Left renal pelvis (tissue), 4 donors: ENCODE measurements at regions not wholly inside any gene's neighbourhood (a gene's known extent, or its start where the extent isn't known, plus 50 kb on each side); places are given as distances from the start of the nearest gene placed in this dataset.
"Not testable (repeated sequence)": the region's sequence is repeated elsewhere in the genome, so short reads cannot be mapped to it uniquely, and the experiment has no call there.

Source experiments
- DNase-seq, 4 donors: peaks; one replicate each; pipeline ENCODE4 v3.0.0-alpha.2; 2013; ENCODE audit warnings: low read depth in 4 of 4, low spot score in 3 of 4

DNA sequence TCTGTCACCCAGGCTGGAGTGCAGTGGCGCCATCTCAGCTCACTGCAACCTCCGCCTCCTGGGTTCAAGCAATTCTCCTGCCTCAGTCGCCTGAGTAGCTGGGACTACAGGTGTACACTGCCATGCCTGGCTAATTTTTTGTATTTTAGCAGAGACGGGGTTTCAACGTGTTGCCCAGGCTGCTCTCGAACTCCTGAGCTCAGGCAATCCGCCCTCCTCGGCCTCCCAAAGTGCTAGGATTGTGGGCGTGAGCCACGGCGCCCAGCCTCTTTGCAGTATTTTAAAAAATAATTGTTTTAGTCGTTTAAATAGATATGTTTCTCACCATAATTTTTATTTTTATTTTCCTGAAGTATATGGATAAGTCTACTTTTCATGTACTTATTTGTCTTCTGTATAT lies 452.9 kb upstream of the SPTLC3 start:
- not testable (repeated sequence) for DNase-seq

- DNase-seq, result no peak
These were observed 451.5 kb upstream of the SPTLC3 start for GRCh38 chr20:12557224-12557623.

DNA sequence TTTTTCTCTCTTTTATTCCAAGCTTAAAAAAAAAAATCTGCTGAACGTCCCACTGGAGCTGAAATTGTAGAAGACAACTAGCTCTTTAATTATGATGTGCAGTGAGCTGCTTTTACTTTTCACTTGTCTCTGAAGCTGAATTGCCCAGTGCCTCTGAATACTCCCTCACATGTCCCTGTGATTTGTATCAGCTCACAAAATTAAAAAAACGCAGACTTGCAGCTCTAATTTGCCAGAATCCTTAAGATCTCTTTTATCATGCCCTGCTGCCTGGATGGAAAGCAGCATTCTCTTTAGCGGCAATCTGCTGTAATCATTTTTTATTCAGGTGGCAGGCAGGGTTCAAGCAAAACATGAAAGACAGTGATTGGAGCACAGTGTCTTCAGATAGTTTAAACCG lies 443.8 kb upstream of the SPTLC3 start:
- no peak for DNase-seq

DNA sequence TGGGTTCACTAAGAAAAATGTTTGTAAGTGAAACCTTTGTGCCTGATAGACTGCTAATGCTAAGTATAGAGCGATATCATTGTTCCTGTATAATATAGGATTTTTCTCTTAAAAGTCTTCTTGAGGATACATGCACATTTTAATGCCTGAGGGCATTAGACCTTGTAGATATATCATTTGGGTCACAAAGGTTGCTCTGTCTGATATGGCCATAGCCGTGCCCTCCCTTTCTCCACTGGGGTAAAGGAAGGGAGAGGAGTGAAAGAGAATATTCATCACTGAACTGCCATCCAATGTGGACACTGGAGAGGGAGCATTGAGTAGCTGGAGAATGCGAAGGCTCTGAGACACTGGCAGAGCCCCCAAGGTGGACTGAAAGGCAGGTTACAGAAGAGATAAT lies 442.2 kb upstream of the SPTLC3 start:
- DNase-seq, result no peak

GRCh38 chr20:12570371-12570770 lies 438.4 kb upstream of the SPTLC3 start:
- DNase-seq, result no peak

GRCh38 chr20:12573442-12573841 lies 435.3 kb upstream of the SPTLC3 start:
- no peak for DNase-seq

DNA sequence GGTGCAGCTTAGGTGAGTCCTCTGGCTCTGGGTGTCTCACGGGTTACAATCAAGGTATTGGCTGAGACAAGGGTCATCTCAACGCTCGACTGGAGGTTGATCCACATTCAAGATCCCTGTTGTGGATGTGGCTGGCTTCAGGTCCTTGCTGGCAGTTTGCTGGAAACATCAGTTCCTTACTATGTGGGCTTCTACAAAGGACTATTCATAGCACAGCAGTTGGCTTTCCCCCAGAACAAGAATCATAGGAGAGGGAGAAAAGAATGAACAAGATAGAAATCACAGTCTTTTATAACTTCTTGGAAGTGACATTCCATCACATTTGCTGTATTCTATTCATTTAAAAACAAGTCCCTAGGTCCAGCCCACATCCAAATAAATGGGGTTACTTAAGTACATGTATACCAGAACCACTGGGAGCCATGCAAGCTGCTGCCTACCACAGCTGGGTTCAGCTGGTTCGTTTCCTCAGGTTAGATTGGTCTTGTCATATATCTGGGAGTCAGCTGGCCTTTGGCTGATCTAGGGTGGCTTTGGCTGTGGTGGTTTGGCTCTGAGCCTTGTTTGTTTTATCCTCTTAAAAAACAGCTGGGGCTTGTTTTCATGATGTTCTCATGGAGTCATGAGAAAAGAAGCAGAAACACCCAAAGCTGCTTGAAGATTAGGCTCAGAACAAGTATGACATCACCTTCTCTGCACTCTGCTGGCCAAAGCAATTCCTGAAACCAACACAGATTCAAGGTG lies 433.2 kb upstream of the SPTLC3 start:
- DNase-seq, result peak in 1 of 4 donors; percentile 66

- no peak for DNase-seq
These were observed 431.6 kb upstream of the SPTLC3 start for GRCh38 chr20:12577213-12577612.

DNA sequence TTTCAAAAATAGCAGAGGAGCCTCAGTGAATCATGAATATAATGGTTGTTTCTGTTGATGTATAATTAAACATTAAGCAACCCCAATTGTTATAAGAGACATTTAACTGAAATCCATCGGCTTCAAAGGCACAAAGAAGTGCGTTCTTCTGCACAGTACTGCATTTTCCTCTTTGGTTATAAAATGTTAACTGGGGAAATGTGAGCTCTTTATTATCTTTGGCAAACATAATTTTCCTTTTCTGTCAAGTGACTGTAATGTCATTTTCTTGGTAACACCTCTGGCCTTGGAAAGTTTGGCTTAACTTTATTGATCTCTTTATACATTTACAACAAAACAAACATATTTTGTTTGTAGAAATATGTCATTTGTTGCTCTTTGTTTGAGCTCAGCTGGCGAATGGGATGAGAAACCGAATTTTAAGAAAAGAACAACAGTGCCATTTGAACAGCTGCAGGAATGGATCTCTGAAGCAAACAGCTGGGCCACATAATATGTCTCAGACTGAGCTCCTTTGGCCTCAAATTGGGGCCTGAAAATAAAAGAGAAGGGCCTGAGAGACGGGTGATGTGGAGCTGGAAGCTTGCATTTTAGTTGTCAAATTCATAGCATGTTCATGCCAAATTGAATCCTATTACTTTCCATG lies 427.0 kb upstream of the SPTLC3 start:
- no peak for DNase-seq

GRCh38 chr20:12582710-12583109 lies 426.1 kb upstream of the SPTLC3 start:
- not testable (repeated sequence) for DNase-seq

DNA sequence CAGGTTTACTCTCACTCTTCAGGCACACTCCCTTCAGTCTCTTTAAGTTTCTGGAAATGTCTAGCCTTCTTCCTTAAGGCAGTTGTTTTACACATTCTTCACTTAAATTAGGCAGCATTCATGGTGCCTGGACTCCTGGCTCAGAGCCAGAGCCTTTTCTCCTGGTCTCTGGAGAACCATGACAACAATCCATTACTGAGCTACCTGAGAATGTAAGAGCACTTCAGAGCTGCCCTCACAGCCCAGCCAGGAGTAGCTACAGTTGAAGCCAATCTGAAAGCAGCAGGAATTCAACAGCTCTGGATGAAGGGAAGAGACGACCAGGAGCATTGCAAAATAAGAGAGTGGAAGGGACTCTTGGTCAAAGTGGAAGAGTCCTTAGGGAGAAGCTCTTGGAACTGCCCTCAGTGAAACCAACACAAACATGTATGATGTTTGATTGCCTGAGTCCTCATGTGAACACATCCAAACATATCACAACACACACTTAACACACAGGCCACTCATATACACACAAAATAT lies 416.8 kb upstream of the SPTLC3 start:
- no peak for DNase-seq

- DNase-seq, result no peak
These were observed 416.0 kb upstream of the SPTLC3 start for GRCh38 chr20:12592756-12593155.

- no peak for DNase-seq
These were observed 415.4 kb upstream of the SPTLC3 start for GRCh38 chr20:12593342-12593873.

DNA sequence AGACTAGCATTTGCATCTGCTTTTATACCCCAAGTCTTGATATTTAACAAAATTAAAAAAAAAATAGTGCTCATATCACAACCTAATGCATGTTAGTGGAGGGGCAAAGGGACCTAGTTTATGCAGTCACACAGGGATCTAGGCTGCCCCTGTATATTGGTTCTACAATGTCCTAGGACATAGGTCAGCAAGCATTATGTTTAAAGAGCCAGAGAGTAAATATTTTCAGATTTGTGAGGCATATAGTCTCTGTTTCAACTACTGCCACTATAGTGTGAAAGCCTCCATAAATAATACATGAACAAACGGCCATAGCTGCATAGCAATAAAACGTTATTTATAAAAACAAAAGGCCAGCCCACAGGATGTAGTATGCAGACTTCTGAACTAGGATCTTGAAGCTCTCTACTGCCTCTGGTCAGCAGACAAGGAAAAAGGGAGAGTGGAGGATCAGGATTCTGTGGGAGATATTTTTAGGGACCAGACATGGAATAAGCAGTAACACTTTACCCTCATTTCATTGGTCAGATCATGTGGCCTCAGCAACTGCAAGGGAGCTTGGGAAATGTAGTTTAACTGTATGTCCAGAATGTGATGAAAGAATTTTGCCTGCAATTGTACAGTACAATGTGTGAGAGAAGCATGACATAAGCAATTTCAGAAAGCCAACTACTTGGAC lies 414.2 kb upstream of the SPTLC3 start:
- DNase-seq, result peak in 1 of 4 donors; percentile 24

DNA sequence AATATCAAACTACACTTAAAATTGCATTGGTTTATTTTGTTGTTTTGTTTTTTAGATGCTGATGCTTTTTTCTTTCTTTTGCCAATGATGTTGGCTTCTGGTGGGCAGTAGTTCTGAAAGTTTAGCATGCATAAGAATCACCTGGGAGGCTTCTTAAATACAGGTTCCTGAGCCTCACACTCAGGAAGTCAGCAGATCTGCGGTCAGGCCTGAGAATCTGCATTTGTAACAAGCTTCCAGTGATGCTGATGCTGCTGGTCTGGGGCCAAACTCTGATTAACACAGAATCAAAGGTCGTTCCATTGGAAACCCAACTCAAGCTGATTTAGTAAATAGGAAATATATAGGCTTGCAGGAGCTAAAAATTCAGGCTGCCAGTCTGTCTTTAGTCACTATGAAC lies 412.9 kb upstream of the SPTLC3 start:
- DNase-seq, result no peak

DNA sequence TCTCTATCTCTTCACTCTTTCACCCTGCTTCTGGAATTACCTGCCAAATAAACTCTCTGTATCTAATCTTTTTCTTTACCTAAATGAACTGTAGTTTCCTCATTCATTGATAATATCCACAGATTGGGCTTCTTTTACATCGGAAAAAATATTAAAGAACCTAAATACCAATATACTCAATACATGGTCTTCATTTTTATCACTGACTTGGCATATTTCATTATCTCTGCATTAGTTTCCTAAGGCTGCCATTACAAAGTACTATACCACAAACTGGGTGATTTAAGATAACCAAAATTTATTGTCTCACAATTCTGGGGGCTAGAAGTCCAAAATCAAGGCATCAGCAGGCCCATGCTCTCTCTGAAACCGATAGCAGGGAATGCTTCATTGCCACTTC lies 411.9 kb upstream of the SPTLC3 start:
- DNase-seq, result no peak

- DNase-seq, result no peak
These were observed 411.2 kb upstream of the SPTLC3 start for GRCh38 chr20:12597551-12597950.

DNA sequence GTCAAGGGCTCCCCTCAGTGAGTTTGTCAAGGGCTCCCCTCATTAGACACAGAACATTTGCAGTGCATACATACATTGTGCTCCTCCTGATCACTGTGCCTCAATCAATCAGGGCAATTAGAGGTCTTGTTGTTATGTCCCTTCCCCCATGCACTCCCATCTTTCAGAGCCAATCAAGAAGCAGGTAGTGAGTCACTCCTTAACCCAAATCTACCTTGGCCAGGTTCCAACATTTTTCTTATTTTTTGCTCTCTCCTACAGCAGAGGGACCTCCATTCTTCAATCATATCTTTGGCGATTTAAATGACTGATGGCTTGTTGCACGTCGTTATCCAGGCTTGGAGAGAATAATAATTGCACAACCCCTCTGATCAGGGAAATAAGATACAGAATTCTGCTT lies 409.9 kb upstream of the SPTLC3 start:
- DNase-seq, result no peak

DNA sequence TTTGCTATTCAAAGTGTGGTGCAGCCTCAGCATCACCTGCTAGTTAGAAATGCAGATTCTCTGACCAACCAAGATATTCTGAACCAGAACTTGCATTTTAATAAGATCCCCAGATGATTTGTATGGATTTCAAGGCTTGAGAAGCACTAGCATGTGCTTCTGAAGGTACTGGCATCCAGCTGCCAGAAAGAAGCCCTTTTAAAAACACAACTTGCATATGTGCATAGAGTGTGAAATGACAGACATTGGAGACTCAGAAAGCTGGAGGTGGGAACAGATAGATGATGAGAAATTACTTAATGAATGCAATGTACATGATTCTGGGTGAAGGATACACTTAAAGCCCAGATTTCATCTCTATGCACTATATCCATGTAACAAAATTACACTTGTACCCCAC lies 409.3 kb upstream of the SPTLC3 start:
- DNase-seq, result no peak

DNA sequence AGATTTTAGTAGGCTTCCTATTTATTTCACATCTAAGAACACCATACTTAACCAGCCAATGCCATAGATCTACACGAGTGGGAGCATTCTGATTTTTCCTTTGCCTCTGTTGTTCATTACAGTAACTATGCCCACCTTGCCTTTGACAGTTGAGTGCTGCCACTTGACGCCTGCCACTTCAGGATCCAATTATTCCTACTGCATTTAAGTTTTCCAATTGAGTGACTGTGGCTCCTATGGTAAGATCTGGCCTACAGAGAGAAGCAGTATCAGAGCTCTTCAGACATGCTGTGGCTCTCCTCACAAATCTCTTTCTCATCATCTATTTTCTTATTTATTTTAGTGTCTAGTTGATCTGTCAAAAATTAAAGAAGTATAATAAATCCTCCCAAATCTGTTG lies 403.0 kb upstream of the SPTLC3 start:
- no peak for DNase-seq

GRCh38 chr20:12610871-12611270 lies 397.9 kb upstream of the SPTLC3 start:
- DNase-seq, result no peak
